ENCODE measurements at regions not wholly inside any gene's neighbourhood (a gene's known extent, or its start where the extent isn't known, plus 50 kb on each side); places are given as distances from the start of the nearest gene placed in this dataset.

DNA sequence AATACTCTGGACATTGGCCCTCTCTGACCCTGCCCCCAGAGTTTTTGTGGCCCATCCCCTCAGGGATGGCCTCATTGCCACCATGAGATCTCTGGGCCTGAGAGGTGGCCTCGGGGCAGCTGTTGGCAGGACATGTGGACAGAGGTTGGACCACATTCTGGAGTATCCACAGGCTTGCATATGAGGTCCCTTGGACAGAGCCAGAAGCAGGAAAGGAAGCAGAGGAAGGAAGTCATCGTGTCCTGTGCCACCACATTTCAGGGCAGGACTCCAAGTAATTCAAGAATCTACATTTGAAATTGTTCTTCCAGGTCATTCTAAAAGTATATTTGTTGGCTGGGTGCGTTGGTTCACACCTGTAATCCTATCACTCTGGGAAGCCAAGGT, 95.9 kb upstream of the PPP2R5A start:
- TF ChIP-seq, protein P1, sequence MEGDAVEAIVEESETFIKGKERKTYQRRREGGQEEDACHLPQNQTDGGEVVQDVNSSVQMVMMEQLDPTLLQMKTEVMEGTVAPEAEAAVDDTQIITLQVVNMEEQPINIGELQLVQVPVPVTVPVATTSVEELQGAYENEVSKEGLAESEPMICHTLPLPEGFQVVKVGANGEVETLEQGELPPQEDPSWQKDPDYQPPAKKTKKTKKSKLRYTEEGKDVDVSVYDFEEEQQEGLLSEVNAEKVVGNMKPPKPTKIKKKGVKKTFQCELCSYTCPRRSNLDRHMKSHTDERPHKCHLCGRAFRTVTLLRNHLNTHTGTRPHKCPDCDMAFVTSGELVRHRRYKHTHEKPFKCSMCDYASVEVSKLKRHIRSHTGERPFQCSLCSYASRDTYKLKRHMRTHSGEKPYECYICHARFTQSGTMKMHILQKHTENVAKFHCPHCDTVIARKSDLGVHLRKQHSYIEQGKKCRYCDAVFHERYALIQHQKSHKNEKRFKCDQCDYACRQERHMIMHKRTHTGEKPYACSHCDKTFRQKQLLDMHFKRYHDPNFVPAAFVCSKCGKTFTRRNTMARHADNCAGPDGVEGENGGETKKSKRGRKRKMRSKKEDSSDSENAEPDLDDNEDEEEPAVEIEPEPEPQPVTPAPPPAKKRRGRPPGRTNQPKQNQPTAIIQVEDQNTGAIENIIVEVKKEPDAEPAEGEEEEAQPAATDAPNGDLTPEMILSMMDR (IDR thresholded peaks at IDR 0.05; ENCODE audit: control insufficient read depth, extremely low read depth, insufficient read depth) = no peak
- no peak for DNase-seq (ENCODE audit: low read depth)
- no peak overlapping the region for H3K4me3 ChIP-seq (ENCODE audit: low read depth, low read length)

DNA sequence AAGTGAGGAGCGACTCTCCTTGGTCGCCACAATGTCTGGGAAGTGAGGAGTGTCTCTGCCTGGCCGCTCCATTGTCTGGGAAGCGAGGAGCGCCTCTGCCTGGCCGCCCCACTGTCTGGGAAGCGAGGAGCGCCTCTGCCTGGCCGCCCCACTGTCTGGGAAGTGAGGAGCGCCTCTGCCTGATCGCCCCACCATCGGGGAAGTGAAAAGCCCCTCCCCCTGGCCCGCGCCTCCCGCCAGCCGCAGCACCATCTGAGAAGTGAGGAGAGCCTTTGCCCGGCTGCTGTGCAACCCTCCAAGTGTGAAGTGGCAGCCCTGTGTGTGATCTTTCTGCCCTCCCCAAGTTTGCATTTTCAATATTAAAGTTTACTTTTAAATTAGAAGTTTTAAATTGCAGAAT, 95.0 kb upstream of the PPP2R5A start:
- DNase-seq (ENCODE audit: low read depth) = no peak

DNA sequence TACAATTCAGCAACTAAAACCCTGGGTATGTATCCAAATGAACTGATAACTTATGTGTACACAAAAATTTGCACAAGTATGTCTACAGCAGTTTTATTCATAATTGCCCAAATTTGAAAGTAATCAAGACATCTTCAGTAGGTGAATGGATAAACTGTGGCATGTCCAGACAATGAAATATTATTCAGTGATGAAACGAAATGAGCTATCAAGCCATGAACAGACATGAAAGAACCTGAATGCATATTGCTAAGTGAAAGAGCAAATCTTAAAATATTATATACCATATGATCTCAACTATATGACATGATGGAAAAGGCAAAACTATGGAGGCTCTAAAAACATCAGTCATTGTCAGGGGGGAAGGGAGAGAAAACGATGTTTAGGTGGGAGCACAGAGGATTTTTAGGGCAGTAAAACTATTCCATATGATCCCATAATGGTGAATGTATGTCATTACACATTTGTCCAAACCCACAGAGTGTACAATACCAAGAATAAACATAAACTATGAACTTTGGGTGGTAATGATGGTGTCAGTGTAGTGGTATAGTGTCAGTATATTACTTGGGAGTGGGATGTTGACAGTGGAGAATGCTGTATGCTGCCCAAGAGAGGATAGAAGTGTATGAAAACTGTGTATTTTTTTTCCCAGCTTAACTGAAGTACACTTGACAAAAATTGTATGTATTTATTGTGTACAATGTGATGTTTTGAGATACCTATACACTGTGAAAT, 92.8 kb upstream of the PPP2R5A start:
- no peak for DNase-seq (ENCODE audit: low read depth)
- TF ChIP-seq, protein P1 (IDR thresholded peaks at IDR 0.05; ENCODE audit: control insufficient read depth, extremely low read depth, insufficient read depth) = no peak
- no peak overlapping the region for H3K4me3 ChIP-seq (ENCODE audit: low read depth, low read length)

More for the DNA sequence above, 95.0 kb upstream of the PPP2R5A start:
- TF ChIP-seq, protein P1 (IDR thresholded peaks at IDR 0.05; ENCODE audit: control insufficient read depth, extremely low read depth, insufficient read depth) = no peak
- no peak overlapping the region for H3K4me3 ChIP-seq (ENCODE audit: low read depth, low read length)

DNA sequence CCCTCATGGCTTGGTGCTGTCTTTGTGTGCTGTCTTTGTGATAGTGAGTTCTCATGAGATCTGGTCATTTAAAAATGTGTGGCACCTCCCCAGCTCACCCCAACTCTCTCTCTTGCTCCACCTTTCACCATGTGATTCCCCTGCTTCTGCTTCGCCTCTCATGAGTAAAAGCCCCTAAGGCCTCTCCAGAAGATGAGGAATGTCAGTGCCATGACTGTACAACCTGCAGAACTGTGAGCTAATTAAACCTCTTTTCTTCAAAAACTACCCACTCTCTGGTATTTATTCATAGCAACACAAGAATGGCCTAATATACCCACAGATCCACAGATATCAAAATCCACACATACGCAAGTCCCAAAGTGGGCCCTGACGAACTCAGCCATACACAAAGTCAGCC, 88.9 kb upstream of the PPP2R5A start:
- TF ChIP-seq, protein P1 (IDR thresholded peaks at IDR 0.05; ENCODE audit: control insufficient read depth, extremely low read depth, insufficient read depth) = no peak
- no peak for DNase-seq (ENCODE audit: low read depth)
- H3K4me3 ChIP-seq (ENCODE audit: low read depth, low read length) = no peak overlapping the region

DNA sequence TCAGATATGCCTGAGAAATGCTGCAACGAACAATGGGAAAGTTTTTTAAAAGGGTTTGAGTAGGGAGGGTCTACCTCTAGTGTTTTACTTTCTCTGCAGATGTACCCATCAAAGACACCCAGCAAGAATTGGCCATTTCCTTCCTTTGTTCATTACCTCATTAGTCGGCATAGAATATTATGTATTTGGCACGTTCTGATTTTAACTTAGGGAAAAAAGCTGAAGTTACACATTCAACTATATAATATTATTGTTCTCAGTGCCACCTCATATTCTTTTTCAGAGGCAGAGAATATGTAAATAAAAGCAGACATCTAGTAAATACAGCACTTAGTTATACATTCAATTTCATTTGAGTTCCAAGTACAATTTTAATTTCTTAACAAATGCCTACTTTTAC, 83.7 kb upstream of the PPP2R5A start:
- TF ChIP-seq, protein P1 (IDR thresholded peaks at IDR 0.05; ENCODE audit: control insufficient read depth, extremely low read depth, insufficient read depth) = no peak
- no peak overlapping the region for H3K4me3 ChIP-seq (ENCODE audit: low read depth, low read length)
- no peak for DNase-seq (ENCODE audit: low read depth)

DNA sequence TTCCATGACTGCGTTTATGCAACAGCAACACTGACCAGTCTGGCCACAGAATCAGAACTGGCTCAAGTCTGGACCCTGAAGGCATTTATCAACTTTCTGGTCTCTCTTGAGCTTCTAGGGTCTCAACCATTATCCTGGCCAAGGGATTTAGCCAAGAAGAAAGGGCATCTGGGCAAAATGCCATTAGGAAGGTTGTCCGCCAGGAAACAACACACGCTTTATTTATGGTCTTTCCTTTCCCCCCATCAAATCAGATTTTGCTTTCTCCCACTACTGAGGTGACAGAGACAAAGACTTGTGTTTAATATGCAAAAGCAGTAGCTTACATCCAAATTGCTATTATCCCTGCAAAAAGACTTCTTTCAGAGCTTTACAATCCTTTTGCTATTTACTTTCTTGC, 81.6 kb upstream of the PPP2R5A start:
- H3K4me3 ChIP-seq (ENCODE audit: low read depth, low read length) = no peak overlapping the region
- TF ChIP-seq, protein P1 (IDR thresholded peaks at IDR 0.05; ENCODE audit: control insufficient read depth, extremely low read depth, insufficient read depth) = no peak
- no peak for DNase-seq (ENCODE audit: low read depth)

DNA sequence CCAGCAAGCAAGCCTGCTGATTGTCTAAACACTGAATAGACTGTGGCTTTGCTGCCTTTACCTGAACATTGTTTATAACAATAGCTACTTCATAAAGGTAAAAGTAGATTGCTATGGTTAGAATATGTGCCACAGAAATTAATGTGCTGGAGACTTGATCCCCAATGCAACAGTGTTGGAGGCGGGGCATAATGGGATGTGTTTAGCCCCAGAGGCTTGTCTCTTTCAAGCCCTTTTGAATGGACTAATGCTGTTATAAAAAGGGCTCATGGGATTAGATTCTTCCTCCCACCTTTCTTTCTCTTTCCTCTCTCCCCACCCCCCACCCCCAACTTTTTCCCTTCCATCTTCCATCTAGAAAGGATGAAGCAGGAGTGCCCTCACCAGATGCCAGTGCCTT, 80.2 kb upstream of the PPP2R5A start:
- no peak for DNase-seq (ENCODE audit: low read depth)
- TF ChIP-seq, protein P1 (IDR thresholded peaks at IDR 0.05; ENCODE audit: control insufficient read depth, extremely low read depth, insufficient read depth) = no peak

More for the DNA sequence above, 80.2 kb upstream of the PPP2R5A start:
- H3K4me3 ChIP-seq (ENCODE audit: low read depth, low read length) = no peak overlapping the region

All from LNCaP clone FGC (cell line).